ENCODE measurements at regions not wholly inside any gene's neighbourhood (a gene's known extent, or its start where the extent isn't known, plus 50 kb on each side); places are given as distances from the start of the nearest gene placed in this dataset.

GRCh38 chr2:47315475-47315874 is 53.6 kb upstream of the EPCAM start:
- no peak for DNase-seq

GRCh38 chr2:47313728-47314127 is 55.4 kb upstream of the EPCAM start:
- no peak for DNase-seq

- no peak for DNase-seq
Observed at GRCh38 chr2:47313141-47313691, 55.9 kb upstream of the EPCAM start.

GRCh38 chr2:47312491-47312850 is 56.6 kb upstream of the EPCAM start:
- no peak for DNase-seq

- no peak for DNase-seq
Observed at GRCh38 chr2:47311764-47312490, 57.2 kb upstream of the EPCAM start.

GRCh38 chr2:47310801-47311560 is 58.1 kb upstream of the EPCAM start:
- no peak for DNase-seq

GRCh38 chr2:47309952-47310800 is 58.9 kb upstream of the EPCAM start:
- peak; percentile 9 to 12 for DNase-seq

- DNase-seq: no peak
Observed at GRCh38 chr2:47309472-47309951, 59.6 kb upstream of the EPCAM start.

- DNase-seq: peak; percentile 33 to 63
Observed at GRCh38 chr2:47307066-47307465, 62.0 kb upstream of the EPCAM start.

GRCh38 chr2:47304654-47305053 is 64.5 kb upstream of the EPCAM start:
- DNase-seq: no peak

GRCh38 chr2:47303341-47304148 is 65.6 kb upstream of the EPCAM start:
- no peak for DNase-seq

- DNase-seq: no peak
Observed at GRCh38 chr2:47302308-47302707, 66.8 kb upstream of the EPCAM start.

GRCh38 chr2:47301731-47302130 is 67.4 kb upstream of the EPCAM start:
- DNase-seq: no peak

GRCh38 chr2:47301277-47301618 is 67.9 kb upstream of the EPCAM start:
- DNase-seq: no peak

- no peak for DNase-seq
Observed at GRCh38 chr2:47300609-47301276, 68.4 kb upstream of the EPCAM start.

- DNase-seq: no peak
Observed at GRCh38 chr2:47300081-47300480, 69.0 kb upstream of the EPCAM start.

GRCh38 chr2:47299555-47299954 is 69.6 kb upstream of the EPCAM start:
- DNase-seq: no peak

- no peak for DNase-seq
Observed at GRCh38 chr2:47298771-47299170, 70.3 kb upstream of the EPCAM start.

- no peak for DNase-seq
Observed at GRCh38 chr2:47297767-47298425, 71.2 kb upstream of the EPCAM start.

- DNase-seq: no peak
Observed at GRCh38 chr2:47295981-47296635, 73.0 kb upstream of the EPCAM start.

Measured in NCI-H2081 (cell line).